SK-N-SH treated with all-trans-retinoic acid at 6 μM for 48 hours (cell line): ENCODE measurements at regions not wholly inside any gene's neighbourhood (a gene's known extent, or its start where the extent isn't known, plus 50 kb on each side); places are given as distances from the start of the nearest gene placed in this dataset.

ENCODE experiments used
- ARNTL ChIP-seq: fragments of 450-650 bp; formaldehyde crosslinking; IDR thresholded peaks from 2 replicates; pipeline ENCODE4 v1.5.0; 2020; ENCODE audit warnings: low read depth, mild to moderate bottlenecking, moderate library complexity, borderline replicate concordance
- ISL1 ChIP-seq: fragments of 250-450 bp; sonication (Bioruptor Pico); IDR thresholded peaks from 2 replicates; pipeline ENCODE4 v2.1.2; 2022; ENCODE audit warnings: mild to moderate bottlenecking, moderate library complexity
- PATZ1 ChIP-seq: fragments of 250-450 bp; sonication (Bioruptor Pico); IDR thresholded peaks from 2 replicates; pipeline ENCODE4 v1.8.0; 2020; ENCODE audit warnings: mild to moderate bottlenecking, moderate library complexity, borderline replicate concordance
- TCF4 ChIP-seq: fragments of 250-450 bp; sonication (Bioruptor Pico); IDR thresholded peaks from 2 replicates; pipeline ENCODE4 v1.8.0; 2021; ENCODE audit warnings: mild to moderate bottlenecking, moderate library complexity, borderline replicate concordance
- ZC3H10 ChIP-seq: fragments of 250-450 bp; sonication (Bioruptor Pico); IDR thresholded peaks from 2 replicates; pipeline ENCODE4 v1.5.1; 2021; ENCODE audit warnings: mild to moderate bottlenecking, moderate library complexity
- ZNF8 ChIP-seq: fragments of 450-650 bp; formaldehyde crosslinking; IDR thresholded peaks from 2 replicates; pipeline ENCODE4 v1.5.0; 2020; ENCODE audit warnings: mild to moderate bottlenecking, moderate library complexity
- TF ChIP-seq, protein P1 (sequence below): fragments of 250-450 bp; sonication (Bioruptor Pico); IDR thresholded peaks from 2 replicates; pipeline ENCODE4 v1.8.0; 2021; ENCODE audit warnings: low read depth, mild to moderate bottlenecking, moderate library complexity, borderline replicate concordance

GRCh38 chr5:40432836-40433235 lies 246.9 kb upstream of the PTGER4 start:
- no peak for TF ChIP-seq ARNTL (CRISPR knock-in tag)
- no peak for TF ChIP-seq PATZ1
- no peak for TF ChIP-seq ZC3H10
- no peak for TF ChIP-seq ZNF8 (CRISPR knock-in tag)
- no peak for TF ChIP-seq TCF4 (CRISPR knock-in tag)
- TF ChIP-seq, protein P1, sequence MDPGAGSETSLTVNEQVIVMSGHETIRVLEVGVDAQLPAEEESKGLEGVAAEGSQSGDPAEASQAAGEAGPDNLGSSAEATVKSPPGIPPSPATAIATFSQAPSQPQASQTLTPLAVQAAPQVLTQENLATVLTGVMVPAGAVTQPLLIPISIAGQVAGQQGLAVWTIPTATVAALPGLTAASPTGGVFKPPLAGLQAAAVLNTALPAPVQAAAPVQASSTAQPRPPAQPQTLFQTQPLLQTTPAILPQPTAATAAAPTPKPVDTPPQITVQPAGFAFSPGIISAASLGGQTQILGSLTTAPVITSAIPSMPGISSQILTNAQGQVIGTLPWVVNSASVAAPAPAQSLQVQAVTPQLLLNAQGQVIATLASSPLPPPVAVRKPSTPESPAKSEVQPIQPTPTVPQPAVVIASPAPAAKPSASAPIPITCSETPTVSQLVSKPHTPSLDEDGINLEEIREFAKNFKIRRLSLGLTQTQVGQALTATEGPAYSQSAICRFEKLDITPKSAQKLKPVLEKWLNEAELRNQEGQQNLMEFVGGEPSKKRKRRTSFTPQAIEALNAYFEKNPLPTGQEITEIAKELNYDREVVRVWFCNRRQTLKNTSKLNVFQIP (CRISPR knock-in tag), result no peak
- no peak for TF ChIP-seq ISL1 (CRISPR knock-in tag)
